CD4-positive, alpha-beta T cell treated with Interleukin-15 for 4 hours (primary cell): ENCODE measurements at regions not wholly inside any gene's neighbourhood (a gene's known extent, or its start where the extent isn't known, plus 50 kb on each side); places are given as distances from the start of the nearest gene placed in this dataset.

Source experiments
- DNase-seq: peaks from one replicate; pipeline ENCODE4 v3.0.0-alpha.2; 2020; ENCODE audit warnings: low spot score

- DNase-seq = no peak
Measured at GRCh38 chr2:7210712-7211111, 293.5 kb downstream of the RNF144A start.

- DNase-seq = no peak
Measured at GRCh38 chr2:7225848-7226247, 308.6 kb downstream of the RNF144A start.

GRCh38 chr2:7226501-7226900 is 309.3 kb downstream of the RNF144A start:
- DNase-seq = no peak

GRCh38 chr2:7233126-7233525 is 315.9 kb downstream of the RNF144A start:
- DNase-seq = no peak

DNA sequence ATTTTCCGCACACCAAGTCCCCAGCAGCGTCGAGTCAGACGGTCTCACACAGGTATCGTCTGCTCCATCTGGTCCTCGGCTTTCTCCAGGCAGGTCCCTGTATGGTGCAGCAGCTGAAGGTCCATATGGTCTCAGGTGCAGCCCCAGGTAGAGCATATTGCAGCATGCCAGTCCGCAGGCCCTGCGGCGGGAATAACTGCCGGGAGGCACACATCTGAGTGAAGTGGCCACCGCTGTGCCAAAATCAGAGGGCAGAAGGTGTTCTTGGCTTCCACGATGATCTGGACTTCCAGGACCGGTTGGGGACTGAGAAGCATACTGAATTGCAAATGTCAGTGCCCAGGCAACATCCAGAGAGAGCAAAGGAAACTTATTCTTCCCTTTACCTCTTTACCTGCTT is 320.3 kb downstream of the RNF144A start:
- DNase-seq = no peak

DNA sequence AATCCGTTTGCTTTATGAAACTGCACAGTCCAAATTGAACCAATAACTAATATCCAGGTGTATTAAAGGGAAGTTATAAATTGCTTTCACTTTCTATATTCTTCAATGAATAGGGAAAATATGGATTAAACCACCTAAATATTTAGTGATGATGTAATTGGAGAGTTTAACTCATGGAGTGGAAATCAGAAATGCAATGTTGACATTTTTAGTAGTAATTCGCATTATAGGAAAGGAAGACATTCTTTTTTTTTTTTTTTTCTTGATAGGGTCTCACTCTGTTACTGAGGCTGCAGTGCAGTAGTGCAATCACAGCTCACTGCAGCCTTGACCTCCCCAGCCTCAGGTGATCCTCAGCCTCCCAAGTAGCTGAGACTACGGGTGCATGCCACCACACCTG is 321.9 kb downstream of the RNF144A start:
- DNase-seq = no peak

DNA sequence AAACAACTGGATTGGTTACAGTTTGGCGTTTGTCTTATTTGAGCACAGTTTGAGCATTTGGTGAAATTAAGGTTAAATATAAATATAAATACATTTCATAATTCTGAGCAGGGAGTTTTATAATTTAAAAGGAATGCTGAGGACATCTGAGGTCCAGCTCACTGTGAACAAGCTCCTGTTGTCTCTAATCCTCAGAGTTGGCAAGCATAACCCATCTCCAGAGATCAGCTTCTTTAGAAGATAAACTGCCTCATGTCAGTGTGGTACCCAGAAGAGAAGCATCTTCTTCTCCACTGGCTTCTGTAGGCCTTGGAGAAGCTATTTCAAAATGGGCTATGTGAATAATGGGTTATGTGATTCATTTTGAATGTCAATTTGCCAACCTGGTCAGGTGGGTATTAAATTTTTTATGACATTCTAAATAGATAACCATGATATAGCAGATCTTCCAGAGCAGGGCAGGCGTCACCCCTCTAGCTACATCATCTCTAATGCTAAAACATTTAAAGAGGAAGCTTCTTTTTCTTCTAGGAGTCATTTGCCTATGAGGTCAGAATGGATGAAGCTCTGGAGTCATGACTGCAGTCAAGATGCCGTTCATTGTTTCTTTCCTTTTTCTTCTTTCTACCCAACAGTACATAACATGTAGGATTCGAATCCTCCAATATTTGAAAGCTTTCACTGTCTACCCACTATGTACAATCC is 324.0 kb downstream of the RNF144A start:
- DNase-seq = no peak

GRCh38 chr2:7242189-7242867 is 325.1 kb downstream of the RNF144A start:
- DNase-seq = no peak

DNA sequence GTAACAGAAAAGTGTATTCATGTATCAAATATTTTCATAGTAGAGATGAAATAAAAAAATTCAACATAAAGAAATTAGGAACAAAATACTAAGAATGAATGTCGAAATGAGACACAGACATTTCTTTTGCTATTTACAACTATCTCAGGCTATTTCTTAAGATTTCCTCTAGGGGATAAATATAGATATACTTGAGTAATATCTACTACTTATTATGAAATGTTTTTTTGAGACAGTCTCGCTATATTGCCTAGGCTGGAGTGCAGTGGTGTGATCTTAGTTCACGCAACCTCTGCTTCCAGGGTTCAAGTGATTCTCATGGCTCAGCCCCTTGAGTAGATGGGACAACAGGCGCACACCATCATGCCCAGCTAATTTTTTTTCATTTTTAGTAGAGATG is 326.1 kb downstream of the RNF144A start:
- DNase-seq = no peak

DNA sequence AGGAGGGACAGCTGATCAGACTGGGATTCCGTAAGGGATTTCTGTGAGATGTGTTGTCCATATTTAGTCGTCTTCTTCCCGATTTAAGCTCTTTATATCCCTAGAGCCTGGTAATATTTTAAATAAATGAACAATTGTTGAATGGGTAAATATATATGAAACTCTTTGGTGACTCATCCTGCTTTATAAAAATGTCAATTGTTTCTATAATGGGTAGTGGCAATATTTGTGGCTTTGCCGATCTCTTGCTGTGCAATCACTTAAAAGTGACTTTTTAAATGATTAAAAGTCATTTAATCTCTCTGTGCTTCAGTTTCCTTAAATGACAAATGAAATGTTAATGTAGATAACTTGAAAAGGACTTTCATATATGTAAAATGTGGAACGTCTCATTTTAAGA is 339.2 kb downstream of the RNF144A start:
- DNase-seq = no peak

GRCh38 chr2:7262727-7263126 is 345.5 kb downstream of the RNF144A start:
- DNase-seq = no peak

- no peak for DNase-seq
Measured at GRCh38 chr2:7264791-7265190, 347.6 kb downstream of the RNF144A start.

GRCh38 chr2:7265286-7265685 is 348.1 kb downstream of the RNF144A start:
- DNase-seq = no peak

DNA sequence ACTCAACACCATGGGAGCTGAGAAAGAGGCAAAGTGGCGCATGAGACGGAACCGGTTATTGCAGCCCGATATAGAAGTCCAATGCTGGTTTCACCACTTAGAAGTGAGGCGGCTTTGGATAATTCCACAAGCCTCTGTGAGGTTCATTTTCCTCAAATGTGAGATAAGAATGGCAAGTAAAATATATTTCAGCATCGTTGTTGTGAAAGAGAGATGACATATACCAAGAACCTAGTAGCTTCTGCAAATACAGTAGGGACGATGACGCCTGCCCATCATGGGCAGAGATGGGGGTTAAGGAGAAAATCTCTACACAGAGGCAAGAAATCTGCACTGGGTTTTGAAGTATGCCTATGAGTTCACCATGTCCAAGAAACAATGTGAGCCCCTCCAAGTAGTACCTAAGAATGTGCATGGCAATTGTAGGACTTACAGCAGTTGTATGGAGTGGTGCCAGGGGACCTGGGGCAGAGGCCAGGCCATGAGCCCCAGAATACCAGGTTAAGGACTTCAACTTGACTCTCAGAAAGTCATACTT is 352.0 kb downstream of the RNF144A start:
- no peak for DNase-seq

DNA sequence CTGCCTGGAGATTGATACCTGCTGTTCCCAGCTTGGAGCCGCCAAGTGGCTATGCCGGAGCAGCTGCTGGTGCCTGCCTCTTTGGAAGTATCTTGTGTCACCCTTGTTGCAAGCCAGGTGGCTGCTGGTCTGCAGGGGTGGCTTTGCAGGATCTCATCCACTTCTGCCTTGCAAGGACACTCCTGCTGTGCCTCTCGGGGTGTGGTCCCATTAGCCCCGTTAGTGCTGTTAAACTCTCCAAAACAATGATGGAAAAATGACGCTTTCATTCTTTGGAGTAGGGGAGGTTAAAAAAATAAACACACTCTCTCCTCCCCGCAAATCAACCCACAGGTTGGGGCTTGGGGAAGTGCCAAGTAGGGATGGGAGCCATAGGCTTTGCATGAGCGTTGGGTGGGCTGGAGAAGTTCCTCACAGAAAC is 352.8 kb downstream of the RNF144A start:
- no peak for DNase-seq

GRCh38 chr2:7272210-7272609 is 355.0 kb downstream of the RNF144A start:
- DNase-seq = no peak

DNA sequence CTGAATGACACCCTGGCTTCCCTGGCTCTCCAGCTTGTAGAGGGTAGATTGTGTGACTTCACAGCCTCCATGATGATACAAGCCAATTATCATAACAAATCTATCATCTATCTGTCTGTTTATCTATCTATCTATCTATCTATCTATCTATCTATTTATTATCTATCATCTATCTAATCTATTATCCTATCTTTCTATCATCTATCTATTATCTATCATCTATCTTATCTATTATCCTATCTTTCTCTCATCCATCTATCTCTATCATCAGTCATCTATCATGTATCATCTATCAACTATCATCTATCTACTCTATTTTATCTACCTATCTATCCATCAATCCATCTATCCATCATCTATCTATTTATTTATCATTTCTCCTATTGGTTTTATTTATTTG is 361.8 kb downstream of the RNF144A start:
- DNase-seq = no peak

DNA sequence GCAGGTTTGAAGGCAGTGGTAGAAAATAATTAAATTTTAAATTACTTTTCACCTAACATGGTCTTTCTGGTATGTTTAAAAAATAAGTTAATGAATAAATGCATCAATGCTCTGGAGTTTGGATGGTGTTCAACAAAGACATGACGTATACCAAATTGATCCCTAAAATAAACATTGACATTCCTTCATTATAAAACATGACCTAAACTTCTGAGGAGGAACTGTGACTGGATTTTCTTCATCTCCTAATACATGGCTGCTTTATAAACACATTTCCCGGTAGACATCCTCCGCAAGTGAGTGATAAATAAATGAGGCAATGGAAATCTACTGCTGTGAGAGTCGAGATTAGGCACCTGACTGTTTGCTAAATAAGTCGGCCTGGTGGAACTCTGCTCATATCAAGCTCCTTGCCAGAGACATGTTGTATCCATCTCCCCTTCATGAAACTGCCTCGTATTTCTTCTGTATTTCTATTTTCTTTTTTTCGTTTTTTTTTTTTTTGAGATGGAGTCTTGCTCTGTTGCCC is 362.3 kb downstream of the RNF144A start:
- DNase-seq = no peak

DNA sequence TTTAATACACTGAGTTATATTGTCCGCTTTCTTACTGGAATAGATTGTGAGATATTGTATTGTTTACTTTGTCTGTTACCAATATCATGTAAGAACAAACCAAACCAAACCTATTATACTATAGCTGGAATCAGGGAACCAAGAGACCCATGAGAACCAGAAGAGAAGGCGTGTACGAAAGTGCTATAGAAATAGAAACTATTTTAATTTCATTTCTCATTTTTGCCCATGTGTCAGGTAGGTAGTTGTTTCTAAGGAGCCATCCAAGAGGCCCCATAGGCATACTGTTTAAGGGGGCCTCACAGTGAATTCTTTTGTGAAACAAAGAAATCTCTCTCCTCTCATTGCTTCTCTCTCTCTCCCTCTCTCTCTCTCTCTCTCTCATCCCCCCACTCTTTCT is 363.6 kb downstream of the RNF144A start:
- no peak for DNase-seq

GRCh38 chr2:7281231-7282201 is 364.3 kb downstream of the RNF144A start:
- no peak for DNase-seq

DNA sequence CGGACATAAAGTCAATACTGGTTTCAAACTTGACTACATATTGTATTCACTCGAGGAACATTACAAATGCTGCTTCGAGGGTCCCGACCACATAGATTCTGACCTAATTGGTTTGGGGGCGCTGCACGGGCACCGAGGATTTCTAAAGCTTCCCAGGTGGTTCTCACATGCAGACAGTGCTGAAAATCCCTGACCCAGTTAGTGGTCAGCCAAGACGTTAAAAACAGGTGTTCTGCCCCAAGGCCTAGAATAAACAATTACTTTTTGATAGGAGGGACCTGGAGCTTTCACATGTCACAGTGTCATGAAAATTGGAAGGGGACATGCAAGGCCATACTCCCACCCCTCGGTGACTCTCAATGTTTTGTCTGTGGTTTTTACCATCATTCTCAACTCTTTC is 368.9 kb downstream of the RNF144A start:
- DNase-seq = no peak

- DNase-seq = no peak
Measured at GRCh38 chr2:7288484-7288883, 371.3 kb downstream of the RNF144A start.
